CD4-positive, alpha-beta T cell treated with Interleukin-17A for 4 hours (primary cell): ENCODE measurements at regions not wholly inside any gene's neighbourhood (a gene's known extent, or its start where the extent isn't known, plus 50 kb on each side); places are given as distances from the start of the nearest gene placed in this dataset.
"Not testable (repeated sequence)": the region's sequence is repeated elsewhere in the genome, so short reads cannot be mapped to it uniquely, and the experiment has no call there.

Experiments
- DNase-seq: peaks from one replicate; pipeline ENCODE4 v3.0.0-alpha.2; 2020; ENCODE audit warnings: mixed read lengths

- DNase-seq = no peak
Observed at GRCh38 chr4:17057035-17057434, 158.6 kb upstream of the LDB2 start.

GRCh38 chr4:17055788-17056187 is 157.3 kb upstream of the LDB2 start:
- no peak for DNase-seq

- no peak for DNase-seq
Observed at GRCh38 chr4:17045866-17046265, 147.4 kb upstream of the LDB2 start.

- DNase-seq = no peak
Observed at GRCh38 chr4:17038510-17039176, 140.2 kb upstream of the LDB2 start.

GRCh38 chr4:17033768-17034181 is 135.3 kb upstream of the LDB2 start:
- no peak for DNase-seq

- DNase-seq = no peak
Observed at GRCh38 chr4:17033025-17033767, 134.8 kb upstream of the LDB2 start.

- no peak for DNase-seq
Observed at GRCh38 chr4:17030543-17030942, 132.1 kb upstream of the LDB2 start.

- DNase-seq = no peak
Observed at GRCh38 chr4:17029964-17030363, 131.5 kb upstream of the LDB2 start.

- DNase-seq = no peak
Observed at GRCh38 chr4:17029432-17029831, 131.0 kb upstream of the LDB2 start.

GRCh38 chr4:17027495-17027894 is 129.1 kb upstream of the LDB2 start:
- DNase-seq = no peak

GRCh38 chr4:17024425-17024824 is 126.0 kb upstream of the LDB2 start:
- no peak for DNase-seq

GRCh38 chr4:17020901-17021300 is 122.5 kb upstream of the LDB2 start:
- DNase-seq = no peak

- no peak for DNase-seq
Observed at GRCh38 chr4:17020451-17020850, 122.0 kb upstream of the LDB2 start.

GRCh38 chr4:17018621-17019020 is 120.2 kb upstream of the LDB2 start:
- DNase-seq = not testable (repeated sequence)

GRCh38 chr4:17018013-17018412 is 119.6 kb upstream of the LDB2 start:
- no peak for DNase-seq

GRCh38 chr4:17013382-17014006 is 115.0 kb upstream of the LDB2 start:
- no peak for DNase-seq

GRCh38 chr4:17012451-17012850 is 114.0 kb upstream of the LDB2 start:
- no peak for DNase-seq

GRCh38 chr4:17010426-17011087 is 112.1 kb upstream of the LDB2 start:
- DNase-seq = no peak

- DNase-seq = no peak
Observed at GRCh38 chr4:17009871-17010367, 111.5 kb upstream of the LDB2 start.

GRCh38 chr4:17008834-17009345 is 110.4 kb upstream of the LDB2 start:
- DNase-seq = no peak

GRCh38 chr4:17003606-17004392 is 105.4 kb upstream of the LDB2 start:
- DNase-seq = not testable (repeated sequence)

GRCh38 chr4:16995451-16995850 is 97.0 kb upstream of the LDB2 start:
- no peak for DNase-seq
